ENCODE measurements at regions not wholly inside any gene's neighbourhood (a gene's known extent, or its start where the extent isn't known, plus 50 kb on each side); places are given as distances from the start of the nearest gene placed in this dataset.

DNA sequence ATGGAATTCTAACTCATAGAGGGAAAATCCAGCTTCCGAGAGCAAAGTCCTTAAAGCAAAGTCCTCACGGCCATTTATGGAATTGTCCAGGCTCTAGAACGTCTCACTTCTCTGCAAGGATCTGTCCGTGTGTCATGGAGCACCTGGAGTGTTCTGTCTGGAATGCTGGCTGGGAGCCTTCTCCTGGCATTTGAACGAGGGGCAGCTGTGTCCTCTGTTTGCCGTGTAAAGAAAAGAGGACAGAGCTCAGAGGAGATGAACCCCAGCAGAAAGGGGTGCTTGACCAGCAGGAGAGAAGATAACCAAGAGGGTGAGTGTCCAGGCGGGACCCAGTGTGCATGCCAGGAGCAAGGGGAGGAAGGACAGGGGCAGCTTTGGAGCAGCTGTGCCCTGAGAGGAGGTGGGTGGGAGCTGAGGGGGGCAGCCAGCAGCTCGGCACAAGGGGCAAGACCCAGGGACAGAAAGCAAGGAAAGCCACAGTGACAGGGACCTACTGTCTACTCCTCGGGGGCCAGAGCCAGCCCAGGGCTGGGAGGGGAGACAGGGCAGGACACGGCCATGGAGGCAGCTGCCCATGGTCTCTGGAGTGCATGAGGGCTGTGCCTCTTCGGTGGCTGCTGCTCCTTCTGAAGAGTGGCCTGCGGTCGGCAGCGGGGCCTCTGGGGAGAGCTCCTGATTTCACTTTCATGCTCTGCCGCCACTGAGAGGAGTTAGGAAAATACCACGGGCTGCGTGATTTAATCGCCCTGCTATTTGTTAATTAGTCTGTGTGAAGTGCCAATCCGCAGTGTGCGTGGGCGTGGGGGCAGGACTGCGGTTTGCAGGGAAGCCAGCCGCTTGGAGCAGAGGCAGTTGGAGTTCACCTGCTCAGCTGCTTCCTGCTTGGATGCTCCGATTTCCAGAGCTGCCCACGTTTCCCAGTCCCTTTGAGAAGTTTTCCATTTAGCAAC is 149.3 kb upstream of the SHH start:
- no peak for DNase-seq

DNA sequence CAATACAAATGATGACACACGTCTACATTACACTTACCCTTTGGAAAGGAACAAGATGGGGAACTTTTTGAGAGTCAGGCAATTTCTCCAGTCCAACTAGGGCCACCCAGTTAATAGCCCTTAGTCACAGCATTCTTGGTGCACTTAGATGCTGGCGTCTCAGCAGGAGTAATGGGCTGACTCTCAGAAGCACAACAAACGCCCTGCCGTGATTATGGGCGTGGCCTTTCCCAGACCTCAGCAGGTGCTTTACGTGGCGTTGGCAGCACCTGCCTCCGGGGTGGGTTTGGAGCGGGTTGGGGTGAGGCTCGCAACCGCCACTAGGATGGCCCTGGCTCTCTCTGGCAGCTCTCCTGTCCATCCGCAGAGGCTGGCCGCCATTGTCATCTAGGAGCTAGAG is 147.6 kb upstream of the SHH start:
- no peak for DNase-seq

DNA sequence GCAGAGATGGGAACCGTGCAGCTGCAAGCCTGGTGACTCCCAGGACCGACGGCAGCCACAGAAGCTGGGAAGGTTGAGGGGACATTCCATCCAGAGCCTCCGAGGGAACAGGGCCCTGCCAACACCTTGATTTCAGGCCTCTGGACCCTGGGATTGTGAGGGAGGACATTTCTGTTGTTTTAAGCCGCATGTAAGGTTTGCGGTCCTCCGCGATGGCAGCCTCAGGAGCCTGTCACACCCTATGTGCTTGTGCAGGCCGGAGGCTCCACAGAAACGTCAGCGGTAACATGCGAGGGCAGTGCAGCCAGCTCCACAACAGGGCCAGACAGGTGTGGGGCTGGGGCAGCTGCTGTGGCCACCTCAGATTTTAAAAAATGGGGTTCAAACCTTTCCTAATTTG is 144.7 kb upstream of the SHH start:
- no peak for DNase-seq

DNA sequence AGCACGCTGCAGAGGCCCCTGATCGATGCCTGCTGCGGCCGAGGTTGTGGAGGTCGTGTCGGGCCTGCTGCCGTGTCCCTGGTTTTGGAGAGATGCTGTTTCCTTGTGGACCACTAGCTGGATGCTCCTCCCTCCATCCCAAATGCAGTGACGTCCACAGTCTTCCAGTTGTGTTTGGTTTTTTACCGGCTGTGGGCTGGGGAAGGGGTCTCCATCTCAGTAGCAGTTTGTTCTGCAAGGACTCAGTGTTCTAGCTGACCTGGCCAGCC is 143.0 kb upstream of the SHH start:
- no peak for DNase-seq

DNA sequence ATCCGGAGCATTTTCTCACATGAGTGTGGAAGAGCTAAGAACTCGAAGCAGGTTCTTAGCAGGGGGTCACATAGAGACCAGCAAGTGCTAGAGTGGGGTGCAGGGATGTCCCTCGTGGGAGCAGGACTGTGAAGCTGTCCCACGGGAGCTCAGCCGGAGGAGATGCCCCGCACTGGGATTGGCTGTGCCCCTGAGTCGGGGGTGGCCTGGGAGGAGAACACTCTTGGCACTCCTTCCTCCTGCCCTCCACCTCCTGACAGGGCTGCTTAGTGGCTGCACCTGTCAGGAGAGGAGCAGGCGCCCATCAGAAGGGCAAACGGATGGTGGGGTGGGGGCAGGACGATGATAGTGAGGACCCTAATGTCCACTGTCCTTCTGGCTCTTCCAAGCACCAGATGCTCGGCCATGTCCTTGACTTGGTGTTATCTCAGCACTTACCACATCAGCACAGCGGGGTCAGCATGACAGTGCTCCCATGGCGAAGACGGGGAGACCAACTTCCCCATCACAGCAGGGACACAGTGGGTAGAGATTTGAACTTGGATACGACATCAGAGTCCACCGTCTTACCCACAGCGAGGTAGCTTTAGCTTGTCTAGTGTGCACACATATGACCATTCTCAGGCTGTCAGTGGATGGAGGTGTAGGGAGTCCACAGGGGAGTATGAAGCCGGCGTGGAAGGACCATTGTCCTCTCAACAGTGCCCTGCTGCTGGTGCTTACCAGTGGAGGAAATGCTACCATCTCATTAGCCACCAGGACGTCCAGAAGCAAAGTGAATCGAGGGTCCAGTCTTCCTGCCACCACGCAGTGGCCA is 142.5 kb upstream of the SHH start:
- no peak for DNase-seq

DNA sequence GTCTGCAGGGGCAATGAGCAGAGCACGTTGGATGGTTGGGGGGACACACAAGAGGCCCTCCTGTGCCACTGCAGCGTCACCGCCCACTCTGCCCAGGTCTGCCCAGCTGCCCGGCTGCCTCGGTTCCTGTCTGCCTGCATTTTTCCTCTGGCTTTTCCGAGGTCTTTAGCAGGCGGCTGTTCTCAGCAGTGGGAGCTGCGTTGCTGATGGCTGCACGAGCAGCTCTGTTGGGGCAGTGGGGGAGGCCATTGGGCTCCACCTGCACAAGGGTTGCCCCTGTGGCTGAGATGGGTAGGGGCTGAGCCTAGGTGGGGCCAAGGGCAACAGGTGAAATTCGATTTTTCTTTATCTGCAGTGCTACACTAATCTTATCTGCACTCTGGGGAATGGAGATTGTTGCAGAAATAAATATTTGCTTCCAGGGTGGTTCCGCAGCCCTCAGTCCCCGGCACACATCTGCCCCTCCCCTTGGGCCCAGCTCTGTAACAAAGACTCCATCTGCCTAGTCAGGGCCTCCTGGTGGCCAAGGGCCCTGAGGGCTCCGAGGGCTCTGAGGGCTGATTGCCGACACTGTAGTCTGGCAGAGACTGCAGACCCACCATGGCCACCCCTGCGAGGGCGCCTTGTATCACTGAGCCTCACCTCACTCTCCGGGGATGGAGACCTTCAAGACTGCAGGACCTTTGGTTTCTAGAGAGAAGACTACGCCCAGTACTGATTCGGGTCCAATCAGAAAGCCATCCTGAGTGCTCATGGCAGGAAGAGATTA is 141.7 kb upstream of the SHH start:
- DNase-seq = no peak

DNA sequence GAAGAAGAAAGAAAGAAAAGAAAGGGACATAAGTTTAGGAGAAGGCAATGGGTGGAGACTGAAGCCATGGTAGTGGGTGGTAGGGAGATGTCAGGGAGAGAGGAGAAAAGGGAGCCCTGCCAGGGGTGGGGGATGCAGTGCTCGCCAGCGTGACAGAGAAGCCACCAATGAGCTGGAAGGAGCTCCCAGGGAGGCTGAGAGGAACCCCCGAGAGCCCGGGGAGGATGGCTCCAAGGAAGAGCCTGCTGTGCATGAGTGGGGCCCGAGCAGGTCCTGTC is 141.2 kb upstream of the SHH start:
- DNase-seq = no peak

DNA sequence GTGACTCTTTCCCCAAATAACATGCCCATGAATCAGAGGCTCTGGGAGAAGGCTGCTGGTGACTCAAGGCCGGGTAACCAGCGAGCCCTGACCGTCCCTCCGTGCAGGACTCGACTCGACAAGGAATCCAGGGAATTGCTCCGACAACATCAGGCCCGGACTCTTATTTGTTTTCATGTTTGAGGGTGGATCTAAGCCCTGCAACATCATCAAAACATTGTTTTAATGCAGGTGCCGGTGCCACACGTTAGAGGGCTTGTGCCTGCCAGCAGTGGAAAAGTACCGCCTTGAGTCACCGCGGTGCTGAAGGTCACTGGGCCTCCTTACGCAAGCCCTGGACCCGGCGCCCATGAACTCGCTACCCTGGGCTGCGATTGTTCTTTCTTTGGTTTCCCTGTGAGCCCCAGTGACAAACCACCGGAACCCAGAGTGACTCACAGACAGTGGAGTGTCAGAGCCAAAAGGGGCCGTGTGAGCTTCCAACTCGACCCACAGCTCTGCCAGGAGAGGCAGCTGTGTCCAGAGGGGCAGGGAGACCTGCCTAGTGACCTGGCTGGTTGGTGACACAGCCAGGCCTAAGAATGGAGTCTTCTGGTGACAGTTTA is 139.4 kb upstream of the SHH start:
- DNase-seq = no peak

DNA sequence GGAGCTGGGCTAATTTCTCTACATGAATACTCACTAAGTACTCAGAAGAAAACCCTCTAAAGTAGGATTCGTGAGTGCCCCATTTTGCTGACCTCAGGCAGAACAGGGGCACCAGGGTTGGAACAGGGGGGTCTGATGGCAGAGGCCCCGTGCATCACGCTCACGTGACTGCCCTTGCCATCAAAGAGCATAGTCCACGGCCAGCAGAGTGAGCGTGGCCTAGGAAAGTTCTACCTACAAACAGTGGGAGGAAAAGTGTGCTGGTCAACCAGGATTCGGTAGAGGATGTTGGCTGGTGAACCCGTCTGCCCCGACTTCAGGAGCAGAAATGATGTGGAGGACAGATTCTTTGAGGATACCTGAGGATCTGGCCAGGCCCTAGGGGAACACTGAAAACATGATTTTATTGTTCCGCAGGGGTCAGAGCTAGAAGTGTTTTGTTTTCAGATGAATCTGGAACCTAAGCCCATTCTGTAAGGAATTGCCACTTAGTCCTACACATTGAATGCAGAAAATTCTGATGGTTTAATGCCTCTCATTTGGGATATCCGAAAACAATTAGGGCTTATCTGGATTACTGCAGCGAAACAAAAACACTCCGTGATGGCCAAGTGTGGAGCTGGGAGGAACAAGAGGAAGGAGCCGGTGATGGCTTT is 138.8 kb upstream of the SHH start:
- DNase-seq = no peak

DNA sequence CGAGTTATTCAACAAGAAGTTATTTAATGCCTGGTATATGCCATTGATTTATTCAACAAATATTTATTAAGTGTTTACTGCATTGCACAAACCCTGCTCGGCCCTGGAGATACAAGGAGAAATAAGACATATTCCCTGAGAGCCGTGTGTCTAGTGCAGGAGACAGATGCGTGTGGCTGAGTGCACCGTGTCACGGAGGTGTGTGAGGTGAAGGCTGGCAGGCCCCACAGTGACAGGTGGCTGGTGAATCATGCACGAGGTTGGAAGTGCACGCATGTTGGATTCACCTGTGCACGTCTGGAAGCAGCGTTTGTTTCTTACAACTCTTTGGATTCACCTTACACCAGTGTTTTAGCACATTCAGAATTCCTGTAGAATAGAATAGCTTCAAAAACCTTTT is 136.6 kb upstream of the SHH start:
- no peak for DNase-seq

DNA sequence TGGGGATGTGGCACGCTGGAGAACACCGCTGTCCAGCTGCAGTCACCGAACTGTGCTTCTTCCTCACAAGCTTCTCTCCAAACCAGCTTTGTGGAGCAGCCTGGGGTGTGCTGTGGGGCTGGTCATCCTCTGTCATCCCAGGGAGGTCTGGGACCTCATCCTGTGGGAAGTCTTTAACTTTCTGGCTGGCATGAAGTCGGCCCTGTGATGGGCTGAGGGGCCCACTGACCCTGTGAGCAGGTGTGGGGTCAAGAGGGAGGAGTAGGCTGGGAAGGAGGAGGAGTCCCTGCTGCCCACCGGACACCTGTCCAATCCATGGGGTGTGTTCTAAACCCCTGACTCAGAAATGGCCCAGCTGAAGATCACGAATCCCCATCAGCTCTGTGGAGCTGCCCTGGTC is 136.2 kb upstream of the SHH start:
- no peak for DNase-seq

DNA sequence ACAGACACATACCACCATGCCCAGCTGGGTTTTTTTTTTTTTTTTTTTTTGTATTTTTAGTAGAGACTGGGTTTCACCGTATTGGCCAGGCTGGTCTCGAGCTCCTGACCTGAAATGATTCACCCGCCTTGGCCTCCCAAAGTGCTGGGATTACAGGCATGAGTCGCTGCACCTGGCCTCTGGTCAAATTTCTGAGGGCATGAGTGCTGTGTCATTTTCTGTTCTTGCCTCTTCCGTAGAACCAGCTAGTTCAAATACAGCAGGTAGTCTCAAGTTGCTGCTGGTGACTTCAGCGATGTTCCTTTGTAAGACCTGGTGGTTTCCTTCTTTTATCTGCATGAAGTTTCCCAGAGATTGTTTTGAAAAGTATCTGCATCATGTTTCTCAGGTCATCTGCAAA is 134.8 kb upstream of the SHH start:
- no peak for DNase-seq

DNA sequence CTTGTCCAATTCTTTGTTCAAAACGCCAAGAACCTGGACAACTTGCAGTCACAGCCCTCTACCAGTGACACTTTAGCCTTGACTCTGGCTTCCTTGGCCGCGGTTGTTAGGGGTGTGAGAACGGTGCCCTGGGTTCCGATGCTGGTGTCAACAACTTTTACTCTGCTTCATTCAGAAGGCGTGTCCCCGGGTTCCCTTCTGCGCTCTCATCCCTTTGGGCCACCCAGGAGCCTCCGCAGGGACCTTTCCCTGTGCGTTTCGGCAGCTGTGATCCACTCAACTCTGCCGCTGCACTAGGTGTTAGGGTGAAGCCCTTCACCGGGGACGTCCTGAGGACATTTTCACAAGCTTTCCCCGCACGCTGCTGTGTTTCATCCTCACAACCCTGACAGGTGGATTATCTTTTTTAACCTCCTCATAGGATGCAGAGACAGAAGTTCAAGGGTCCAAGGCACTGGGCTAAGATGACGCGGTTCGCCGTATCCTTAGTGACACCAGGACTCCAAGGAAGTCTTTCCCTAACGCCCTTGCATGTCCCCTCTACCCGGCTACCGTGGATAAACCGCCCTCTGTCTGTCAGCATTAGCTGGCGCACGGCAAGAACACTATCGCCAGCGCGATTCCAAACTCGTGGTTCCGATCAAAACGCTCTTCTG is 133.5 kb upstream of the SHH start:
- no peak for DNase-seq

DNA sequence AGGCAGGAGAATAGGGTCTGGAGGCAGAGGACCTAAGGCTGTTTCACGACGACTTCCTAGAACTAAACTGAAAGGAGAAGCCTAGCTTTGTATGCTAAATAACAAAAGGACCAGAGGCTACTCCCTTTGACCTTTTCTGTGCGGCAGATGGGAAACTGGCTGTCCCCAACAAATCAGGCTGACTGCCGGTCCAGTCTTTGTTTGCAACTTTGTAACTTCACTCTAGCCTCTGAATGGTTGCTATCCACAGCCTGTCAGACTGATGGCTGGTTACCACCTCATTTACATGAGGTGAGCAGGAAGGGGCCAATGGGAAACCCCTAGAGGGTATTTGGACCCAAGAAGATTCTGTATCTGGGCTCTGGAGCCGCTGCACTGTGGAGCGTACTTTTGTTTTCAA is 132.6 kb upstream of the SHH start:
- DNase-seq = no peak

DNA sequence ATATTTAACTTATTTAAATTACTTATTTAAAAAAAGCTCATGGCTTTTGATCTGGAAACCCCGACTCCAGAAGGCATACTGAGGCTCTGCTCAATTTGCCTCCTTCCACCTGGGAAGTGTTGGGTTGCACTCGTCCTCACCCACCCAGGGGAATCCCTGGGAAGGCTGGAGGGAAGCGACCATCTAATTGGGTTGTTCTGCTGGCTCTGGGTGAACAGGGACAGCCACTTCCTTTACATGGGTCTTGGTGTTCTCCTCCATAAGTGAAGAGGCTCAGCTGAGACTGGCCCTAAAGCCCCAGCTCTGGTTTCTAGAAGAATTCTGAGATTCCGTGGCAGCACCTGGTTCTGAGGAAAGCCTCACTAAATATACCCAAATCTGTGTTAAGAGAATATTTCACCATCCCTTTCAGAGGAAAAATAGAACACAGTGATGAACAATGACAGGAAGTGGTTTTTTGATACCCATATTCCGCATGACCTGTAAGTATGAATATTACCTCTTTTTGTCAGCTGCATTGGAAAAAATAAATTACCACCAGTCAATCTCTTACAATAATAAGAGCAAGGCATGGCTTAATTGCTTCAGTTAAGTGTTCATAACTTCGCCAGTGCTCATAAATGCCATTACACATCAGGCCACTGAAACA is 131.1 kb upstream of the SHH start:
- no peak for DNase-seq

DNA sequence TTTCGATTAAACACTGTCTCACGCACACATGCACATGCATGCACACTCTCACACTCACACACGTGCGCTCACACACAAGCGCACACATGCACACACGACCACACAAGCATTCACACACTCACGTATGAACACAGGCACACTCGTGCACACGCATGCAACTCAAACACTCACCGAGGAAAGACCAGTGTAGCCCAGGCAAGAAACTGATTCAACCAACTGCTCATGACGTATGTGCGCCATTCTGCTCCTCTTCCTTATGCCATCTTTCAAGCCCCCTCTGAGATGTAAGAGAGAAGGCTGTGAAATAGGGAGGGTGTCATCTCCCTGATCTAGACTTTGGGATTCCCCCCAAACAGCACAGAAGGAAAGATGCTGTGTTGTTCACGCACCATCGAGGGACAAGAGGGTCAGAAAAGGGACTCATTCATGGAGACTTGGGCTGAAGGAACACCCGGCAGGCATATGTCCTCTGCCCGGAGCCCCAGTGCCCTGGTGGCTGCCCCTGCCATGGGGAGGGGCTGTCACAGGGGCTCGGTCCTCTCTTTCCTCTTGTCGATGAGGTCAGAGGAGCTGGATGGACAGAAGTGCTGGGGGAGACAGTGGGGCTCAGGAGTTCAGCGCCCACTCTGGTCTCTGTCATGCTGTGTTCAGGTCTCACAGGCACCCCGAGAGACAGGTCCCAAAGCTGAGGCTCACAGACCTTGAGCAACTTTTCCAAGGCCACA is 130.1 kb upstream of the SHH start:
- DNase-seq = no peak

DNA sequence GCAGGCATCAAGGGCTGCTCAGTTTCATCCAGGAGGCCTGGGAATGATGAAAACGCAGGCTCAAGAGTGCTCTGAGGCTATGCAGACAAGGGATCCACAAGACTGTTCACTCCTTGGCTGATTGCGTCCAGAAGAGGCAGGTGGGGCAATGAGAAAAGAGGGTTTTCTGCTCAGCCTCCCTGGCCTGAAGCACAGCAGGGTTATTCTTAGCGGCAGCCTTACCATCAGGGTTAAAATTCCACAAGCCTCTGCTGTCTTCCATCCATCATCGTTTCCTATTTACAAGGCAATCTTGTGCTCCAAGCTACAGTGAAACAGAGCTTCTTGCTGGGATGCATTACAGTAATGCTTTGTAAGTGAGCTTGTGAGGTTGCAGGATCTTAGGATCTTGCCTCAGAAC is 129.4 kb upstream of the SHH start:
- no peak for DNase-seq

DNA sequence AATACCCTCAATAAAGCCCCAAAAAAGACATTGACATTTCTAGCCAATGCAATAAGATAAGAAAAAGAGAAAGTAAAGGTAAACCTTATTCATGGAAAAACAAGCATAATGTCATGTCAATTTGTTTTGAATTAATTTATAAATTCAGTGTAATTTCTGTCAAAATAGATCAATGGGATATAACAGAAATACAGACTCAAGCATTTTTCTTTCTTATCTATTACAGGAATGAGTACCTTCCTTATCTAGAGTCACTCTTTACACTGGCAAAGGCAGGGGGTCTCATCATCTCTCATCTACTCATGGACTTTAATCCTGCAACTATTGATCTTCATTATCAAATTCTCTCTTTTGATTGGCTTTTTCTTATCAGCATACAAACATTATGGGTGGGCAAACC is 127.1 kb upstream of the SHH start:
- DNase-seq = no peak

DNA sequence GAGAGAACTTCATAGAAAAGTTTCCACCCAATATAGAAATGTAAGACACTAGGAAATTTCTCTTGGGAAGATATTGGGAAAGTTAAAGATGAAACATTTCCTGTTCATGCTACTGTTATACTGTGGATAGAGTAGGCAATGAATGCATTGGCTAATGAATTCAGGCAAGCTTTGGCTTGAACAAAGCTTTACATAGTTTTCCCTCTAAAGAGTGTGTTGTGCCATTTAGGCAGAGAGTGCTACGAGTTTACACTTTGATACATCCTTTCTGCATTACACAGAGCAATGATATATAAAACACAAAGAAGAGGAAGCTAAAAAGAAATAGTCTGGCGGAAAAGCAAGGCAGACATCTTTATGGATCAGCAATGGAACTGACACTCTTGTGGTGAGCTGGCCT is 125.9 kb upstream of the SHH start:
- no peak for DNase-seq

DNA sequence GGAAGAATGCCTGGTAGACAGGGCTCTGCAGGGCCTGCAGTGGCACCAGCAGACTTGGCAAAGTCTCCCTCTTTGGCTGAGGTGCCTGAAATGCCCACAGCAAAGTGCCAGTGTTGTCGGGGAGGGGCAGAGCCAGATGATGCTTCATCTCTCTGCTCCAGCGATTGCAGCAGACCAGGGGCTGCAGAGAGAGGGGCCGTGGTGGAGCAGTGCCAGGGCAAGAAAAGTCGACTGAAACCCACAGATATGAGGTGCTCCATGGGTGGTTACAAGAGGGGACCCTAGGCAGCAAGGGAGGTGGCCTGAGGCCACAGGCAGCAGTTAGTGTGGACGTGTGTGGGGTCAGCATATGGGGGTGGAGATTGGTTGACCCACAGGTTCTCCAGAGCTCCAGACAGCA is 123.5 kb upstream of the SHH start:
- DNase-seq = no peak

DNA sequence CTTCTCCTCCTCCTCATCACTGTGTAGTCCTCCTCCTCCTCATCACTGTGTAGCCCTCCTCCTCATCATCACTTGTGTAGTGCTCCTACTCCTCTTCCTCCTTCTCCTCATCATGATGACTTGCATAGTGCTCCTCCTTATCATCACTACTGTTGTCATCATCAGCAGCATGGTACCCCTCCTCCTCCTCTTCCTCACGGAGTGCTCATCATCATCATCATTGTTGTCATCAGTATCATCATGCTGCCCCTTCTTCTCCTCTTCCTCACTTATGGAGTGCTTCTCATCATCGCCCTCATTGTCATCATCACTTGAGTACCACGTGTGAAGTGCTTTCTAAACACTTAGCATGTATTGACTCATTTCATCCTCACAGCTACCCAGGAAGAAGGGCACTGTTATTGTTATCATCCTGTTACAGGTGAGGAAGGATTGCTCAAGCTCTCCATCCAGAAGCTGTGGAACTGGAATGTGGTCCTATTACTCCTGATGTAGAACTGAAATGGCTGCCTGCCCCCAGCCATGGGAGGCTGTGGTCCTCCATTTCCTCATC is 122.8 kb upstream of the SHH start:
- DNase-seq = no peak

Measured in NCI-H82 (cell line).